GM12878 (cell line): ENCODE measurements at regions not wholly inside any gene's neighbourhood (a gene's known extent, or its start where the extent isn't known, plus 50 kb on each side); places are given as distances from the start of the nearest gene placed in this dataset.
A peak's percentile ranks its signal among the peaks of the same experiment; 100 is the strongest.

ENCODE experiments used
- ATAC-seq: fragments of 200-7000 bp; cut with Tn5 transposase; 3 replicates; pipeline ENCODE4 v1.9.1; 2020; ENCODE audit warnings: mild to moderate bottlenecking, moderate library complexity
- BruUV-seq: library from RNA; stranded (reverse); fragments of 400-500 nt; replicated peaks from 2 replicates; lab custom pipeline; 2021; lab: Mats Ljungman, UMichigan
- CTCF ChIA-PET: fragments of 300-600 bp; sonication (Branson Sonifier 250); formaldehyde crosslinking; extraction: SDS; loops from one replicate; lab custom pipeline; 2021; ENCODE audit warnings: inconsistent platforms; lab: Yijun Ruan, JAX
- POLR2A ChIA-PET: fragments of 350-600 bp; formaldehyde crosslinking; extraction: SDS; loops from one replicate; lab custom pipeline; 2021; ENCODE audit warnings: inconsistent platforms; lab: Charles Lee
- RAD21 ChIA-PET: fragments of 300-600 bp; sonication (Branson Sonifier 250); formaldehyde crosslinking; loops from one replicate; lab custom pipeline; 2023; ENCODE audit warnings: antibody characterized with exemption; ENCODE audit not compliant: unreplicated experiment; lab: Charles Lee
- SMC1A ChIA-PET: fragments of 300-600 bp; sonication (Branson Sonifier 250); formaldehyde crosslinking; loops from one replicate; lab custom pipeline; 2023; ENCODE audit not compliant: unreplicated experiment, uncharacterized antibody; lab: Charles Lee
- DNase-seq: peaks from one replicate; pipeline ENCODE4 v3.0.0-alpha.2; 2011; ENCODE audit warnings: low read depth, low spot score
- FAIRE-seq: peaks from 3 replicates; lab custom pipeline; 2011; peaks lifted over from hg19 to GRCh38; lab: Jason Lieb, UNC
- H2AFZ ChIP-seq: 2 replicates; pipeline ENCODE4 v1.6.0; 2011; ENCODE audit warnings: low read depth, low read length, control low read depth; ENCODE audit not compliant: control insufficient read depth
- H3K27ac ChIP-seq: 2 replicates; pipeline ENCODE4 v1.5.1; 2011; ENCODE audit warnings: control low read depth; ENCODE audit not compliant: control insufficient read depth, insufficient read depth
- H3K27me3 ChIP-seq, 2 experiments: replicated peaks in 1 of 2; 2 replicates each; pipeline versions ENCODE4 v1.6.0 to v1.6.1; 2011; ENCODE audit warnings: low read length in 1 of 2; ENCODE audit not compliant: control insufficient read depth in 2 of 2, insufficient read depth in 2 of 2
- H3K36me3 ChIP-seq, 2 experiments: 2 replicates each; pipeline ENCODE4 v1.5.1; 2011; ENCODE audit warnings: low read length in 1 of 2; ENCODE audit not compliant: control insufficient read depth in 2 of 2, insufficient read depth in 2 of 2
- H3K4me1 ChIP-seq: 2 replicates; pipeline ENCODE4 v1.6.1; 2011; ENCODE audit warnings: mild to moderate bottlenecking, low read length, moderate library complexity, mixed read lengths; ENCODE audit not compliant: control insufficient read depth, insufficient read depth
- H3K4me2 ChIP-seq: 2 replicates; pipeline ENCODE4 v1.6.0; 2011; ENCODE audit warnings: control low read depth; ENCODE audit not compliant: control insufficient read depth, insufficient read depth
- H3K4me3 ChIP-seq: fragments of 200-600 bp; sonication (generic); 2 replicates; pipeline ENCODE4 v1.5.1; 2016
- H3K79me2 ChIP-seq: 2 replicates; pipeline ENCODE4 v1.6.0; 2011; ENCODE audit warnings: low read length; ENCODE audit not compliant: control insufficient read depth, insufficient read depth
- H3K9ac ChIP-seq: 2 replicates; pipeline ENCODE4 v1.8.0; 2011; ENCODE audit warnings: low read length, control low read depth, mixed read lengths; ENCODE audit not compliant: control insufficient read depth, insufficient read depth
- H3K9me3 ChIP-seq: replicated peaks from 3 replicates; pipeline ENCODE4 v1.5.1; 2011; ENCODE audit warnings: mild to moderate bottlenecking, low read length; ENCODE audit not compliant: control insufficient read depth, insufficient read depth
- H4K20me1 ChIP-seq: 2 replicates; pipeline ENCODE4 v1.6.0; 2011; ENCODE audit not compliant: control insufficient read depth, insufficient read depth
- ATF7 ChIP-seq: fragments of 450-650 bp; IDR thresholded peaks from 2 replicates; pipeline ENCODE4 v1.6.1; 2016; ENCODE audit warnings: low read depth, mild to moderate bottlenecking
- BHLHE40 ChIP-seq, 2 experiments: fragments of 450-650 bp in 1 of 2; IDR thresholded peaks; 2 replicates each; pipeline ENCODE4 v1.6.1; 2011 to 2017; ENCODE audit warnings: low read depth in 2 of 2, borderline replicate concordance in 1 of 2, improper control_type of control experiment in 1 of 2, low read length in 1 of 2, mild to moderate bottlenecking in 1 of 2
- BRCA1 ChIP-seq: IDR thresholded peaks from 2 replicates; pipeline ENCODE4 v1.6.1; 2011; ENCODE audit warnings: low read depth, low read length, improper control_type of control experiment
- CREM ChIP-seq: IDR thresholded peaks from 2 replicates; pipeline ENCODE4 v1.6.1; 2014; ENCODE audit warnings: antibody characterized with exemption, low read depth
- DPF2 ChIP-seq: fragments of 450-650 bp; IDR thresholded peaks from 2 replicates; pipeline ENCODE4 v1.6.1; 2017; ENCODE audit warnings: mild to moderate bottlenecking
- EP300 ChIP-seq, 2 experiments: fragments of 150-350 bp in 1 of 2; IDR thresholded peaks; 2 replicates each; pipeline ENCODE4 v1.6.1; 2011 to 2012; ENCODE audit warnings: low read depth in 2 of 2, low read length in 2 of 2, borderline replicate concordance in 1 of 2, improper control_type of control experiment in 1 of 2, inconsistent platforms in 1 of 2; ENCODE audit not compliant: control insufficient read depth in 1 of 2
- GATAD2B ChIP-seq: fragments of 450-650 bp; conservative IDR thresholded peaks from 2 replicates; pipeline ENCODE4 v1.6.1; 2017; ENCODE audit warnings: low read depth, mild to moderate bottlenecking, moderate library complexity
- HDGF ChIP-seq: fragments of 450-650 bp; IDR thresholded peaks from 2 replicates; pipeline ENCODE4 v1.6.1; 2016; ENCODE audit warnings: antibody characterized with exemption
- IKZF1 ChIP-seq: fragments of 450-650 bp; conservative IDR thresholded peaks from 2 replicates; pipeline ENCODE4 v1.6.1; 2017; ENCODE audit warnings: antibody characterized with exemption, mild to moderate bottlenecking
- IKZF2 ChIP-seq, 2 experiments: fragments of 450-650 bp; IDR thresholded peaks; 2 replicates each; pipeline ENCODE4 v1.6.1; 2017; ENCODE audit warnings: mild to moderate bottlenecking in 2 of 2, moderate library complexity in 2 of 2
- MTA2 ChIP-seq: fragments of 450-650 bp; IDR thresholded peaks from 2 replicates; pipeline ENCODE4 v1.6.1; 2016; ENCODE audit warnings: low read depth, mild to moderate bottlenecking, moderate library complexity
- NBN ChIP-seq: fragments of 450-650 bp; IDR thresholded peaks from 2 replicates; pipeline ENCODE4 v1.6.1; 2016
- PAX5 ChIP-seq: IDR thresholded peaks from 2 replicates; pipeline ENCODE4 v1.6.1; 2011; ENCODE audit warnings: low read depth, low read length, borderline replicate concordance
- POLR2AphosphoS2 ChIP-seq: IDR thresholded peaks from 2 replicates; pipeline ENCODE4 v1.6.1; 2011; ENCODE audit warnings: low read depth, mild to moderate bottlenecking, low read length, improper control_type of control experiment, moderate library complexity
- POU2F2 ChIP-seq: IDR thresholded peaks from 3 replicates; pipeline ENCODE4 v1.6.1; 2011; ENCODE audit warnings: low read depth, mild to moderate bottlenecking, low read length, borderline replicate concordance
- RB1 ChIP-seq: fragments of 450-650 bp; formaldehyde crosslinking; IDR thresholded peaks from 2 replicates; pipeline ENCODE4 v1.6.1; 2017; ENCODE audit warnings: mild to moderate bottlenecking, borderline replicate concordance
- RUNX3 ChIP-seq: IDR thresholded peaks from 2 replicates; pipeline ENCODE4 v1.6.1; 2012; ENCODE audit warnings: low read length, inconsistent platforms
- TCF3 ChIP-seq: IDR thresholded peaks from 2 replicates; pipeline ENCODE4 v1.6.1; 2012; ENCODE audit warnings: low read depth, mild to moderate bottlenecking, low read length, borderline replicate concordance; ENCODE audit not compliant: insufficient read depth
- YY1 ChIP-seq: IDR thresholded peaks from 2 replicates; pipeline ENCODE4 v1.6.1; 2011; ENCODE audit warnings: low read depth, mild to moderate bottlenecking, low read length
- ZNF274 ChIP-seq: IDR thresholded peaks from one replicate; pipeline ENCODE4 v1.8.0; 2011; ENCODE audit not compliant: insufficient read length, insufficient read depth
- WGBS: methylation state at CpG from one replicate; pipeline ENCODE4 v1.1.6; 2016; ENCODE audit warnings: low lambda C conversion rate; ENCODE audit not compliant: insufficient replicate concordance, insufficient coverage; ENCODE audit errors: missing lambda C conversion rate; 5-methylcytosine and 5-hydroxymethylcytosine counted together
- in situ Hi-C: fragments of 300-500 bp; cut with MboI; formaldehyde crosslinking; loops from 9 replicates; pipeline ENCODE4 v1.14.3; 2018; ENCODE audit warnings: mixed read lengths
- intact Hi-C: fragments of 100-400 bp; cut with micrococcal nuclease; formaldehyde crosslinking; loops from one replicate; pipeline ENCODE4 v1.14.2; 2022; ENCODE audit not compliant: unreplicated experiment
- TF ChIP-seq, protein P1 (sequence below): IDR thresholded peaks from 2 replicates; pipeline ENCODE4 v1.6.1; 2012; ENCODE audit warnings: low read length, inconsistent platforms
- TF ChIP-seq, protein P2 (sequence below): fragments of 450-650 bp; IDR thresholded peaks from 2 replicates; pipeline ENCODE4 v1.6.1; 2016; ENCODE audit warnings: mild to moderate bottlenecking

DNA sequence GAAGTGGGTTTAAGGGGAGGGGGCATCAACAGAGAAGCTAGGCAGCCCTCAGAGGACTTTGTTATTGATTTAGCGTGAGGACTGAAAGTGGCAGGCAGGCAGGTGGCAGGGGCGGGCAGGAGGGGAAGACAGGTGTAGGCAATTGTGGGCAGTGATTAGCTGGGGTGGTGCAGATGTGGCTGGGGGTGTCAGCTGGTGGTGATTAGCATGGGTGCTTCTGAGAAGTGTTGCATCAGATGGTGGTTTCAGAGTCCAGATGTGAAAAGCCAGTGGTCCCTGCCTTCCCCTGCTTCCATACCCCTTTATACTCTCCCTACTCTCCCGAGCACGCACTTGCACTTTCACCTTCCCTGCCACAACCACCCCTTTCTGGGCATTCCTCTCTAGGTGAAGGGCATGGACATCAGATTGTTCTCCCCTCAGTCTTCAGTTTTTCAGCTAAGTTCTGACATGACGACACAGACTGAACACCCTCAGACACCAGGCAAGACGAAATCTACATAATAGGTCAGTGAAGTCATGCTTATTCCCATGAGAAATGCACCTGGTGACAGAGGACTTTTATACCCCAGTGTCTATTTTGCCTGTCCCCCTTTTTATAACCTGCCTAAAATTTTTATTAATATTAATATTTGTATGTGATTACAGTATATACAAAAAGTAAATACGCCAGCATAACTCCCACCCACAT lies 435.7 kb upstream of the CADM1 start:
- SMC1A ChIA-PET, result interaction anchor here (0.5 to 9.0 kb wide), 15 partner anchors 9 to 134 kb away, joined by 3 to 94 read pairs (median 5); no protein-coding TSS in a partner anchor
- intact Hi-C loops (no loop called here), in situ Hi-C loops (no loop called here)
- H3K4me2 ChIP-seq, result no peak overlapping the region
- RAD21 ChIA-PET, result interaction anchor here (1.6 to 6.0 kb wide), 3 partner anchors 13 to 134 kb away, joined by 4 to 94 read pairs (median 13); no protein-coding TSS in a partner anchor
- CTCF ChIA-PET, result interaction anchor here (0.9 to 4.5 kb wide), 8 partner anchors 10 to 140 kb away, joined by 3 to 22 read pairs (median 6); no protein-coding TSS in a partner anchor
- no peak for FAIRE-seq
- BruUV-seq, result no TSS peak
- no peak overlapping the region for H3K9ac ChIP-seq
- POLR2A ChIA-PET, result interaction anchor here (2.0 kb wide), 1 partner anchor 10 kb away, joined by 28 read pairs; no protein-coding TSS in a partner anchor
- no peaks in the 10 kb centered on the region for H3K27me3 ChIP-seq
- H4K20me1 ChIP-seq, result no peaks in the 10 kb centered on the region
- H3K27ac ChIP-seq, result no peak overlapping the region
- no peaks in the 10 kb centered on the region for H3K36me3 ChIP-seq
- no peak overlapping the region for H3K4me3 ChIP-seq
- peak; percentile 91 for ATAC-seq
- 20% methylated on average over 7 of the region's 7 CpGs for WGBS
- peaks cover 7% of the 10 kb centered on the region for H3K4me1 ChIP-seq
- H2AFZ ChIP-seq, result no peak overlapping the region
- no peaks in the 10 kb centered on the region; the same call in 2 of the 3 replicates for H3K9me3 ChIP-seq
- DNase-seq, result no peak
- H3K79me2 ChIP-seq, result no peaks in the 10 kb centered on the region
- peak; percentile 61 for TF ChIP-seq RUNX3
- no peak for TF ChIP-seq POU2F2
- TF ChIP-seq ZNF274, result no peak
- TF ChIP-seq RB1, result no peak
- TF ChIP-seq EP300 (IDR thresholded peaks at IDR 0.05; ENCODE audit: borderline replicate concordance in 1 of 2, control insufficient read depth in 1 of 2, low read depth in 2 of 2, low read length in 2 of 2), result peak; percentile 17 to 31; a peak in 1 of 4 replicates
- TF ChIP-seq, protein P1, sequence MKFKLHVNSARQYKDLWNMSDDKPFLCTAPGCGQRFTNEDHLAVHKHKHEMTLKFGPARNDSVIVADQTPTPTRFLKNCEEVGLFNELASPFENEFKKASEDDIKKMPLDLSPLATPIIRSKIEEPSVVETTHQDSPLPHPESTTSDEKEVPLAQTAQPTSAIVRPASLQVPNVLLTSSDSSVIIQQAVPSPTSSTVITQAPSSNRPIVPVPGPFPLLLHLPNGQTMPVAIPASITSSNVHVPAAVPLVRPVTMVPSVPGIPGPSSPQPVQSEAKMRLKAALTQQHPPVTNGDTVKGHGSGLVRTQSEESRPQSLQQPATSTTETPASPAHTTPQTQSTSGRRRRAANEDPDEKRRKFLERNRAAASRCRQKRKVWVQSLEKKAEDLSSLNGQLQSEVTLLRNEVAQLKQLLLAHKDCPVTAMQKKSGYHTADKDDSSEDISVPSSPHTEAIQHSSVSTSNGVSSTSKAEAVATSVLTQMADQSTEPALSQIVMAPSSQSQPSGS, result no peak
- TF ChIP-seq DPF2, result peak; percentile 76
- TF ChIP-seq BRCA1, result no peak
- peak; percentile 49; the same call in 1 of the 2 replicates for TF ChIP-seq NBN
- peak; percentile 64 to 65; a peak in 3 of 4 replicates for TF ChIP-seq IKZF2 (IDR thresholded peaks at IDR 0.05)
- no peak for TF ChIP-seq POLR2AphosphoS2
- no peak for TF ChIP-seq CREM
- peak; percentile 80; the same call in 1 of the 2 replicates for TF ChIP-seq MTA2
- 0 out of 2 replicates have a peak, but pooled peaks have one; percentile 47 for TF ChIP-seq HDGF
- TF ChIP-seq PAX5, result peak; percentile 53; the same call in 1 of the 2 replicates
- peak; percentile 74 for TF ChIP-seq IKZF1
- peak in 1 of 2 experiments; percentile 58; a peak in 2 of 4 replicates for TF ChIP-seq BHLHE40 (IDR thresholded peaks at IDR 0.05; ENCODE audit: borderline replicate concordance in 1 of 2, low read depth in 2 of 2, low read length in 1 of 2)
- TF ChIP-seq GATAD2B, result 0 out of 2 replicates have a peak, but pooled peaks have one; percentile 43
- TF ChIP-seq YY1, result no peak
- peak; percentile 83 for TF ChIP-seq TCF3
- TF ChIP-seq ATF7, result peak; percentile 47
- TF ChIP-seq, protein P2, sequence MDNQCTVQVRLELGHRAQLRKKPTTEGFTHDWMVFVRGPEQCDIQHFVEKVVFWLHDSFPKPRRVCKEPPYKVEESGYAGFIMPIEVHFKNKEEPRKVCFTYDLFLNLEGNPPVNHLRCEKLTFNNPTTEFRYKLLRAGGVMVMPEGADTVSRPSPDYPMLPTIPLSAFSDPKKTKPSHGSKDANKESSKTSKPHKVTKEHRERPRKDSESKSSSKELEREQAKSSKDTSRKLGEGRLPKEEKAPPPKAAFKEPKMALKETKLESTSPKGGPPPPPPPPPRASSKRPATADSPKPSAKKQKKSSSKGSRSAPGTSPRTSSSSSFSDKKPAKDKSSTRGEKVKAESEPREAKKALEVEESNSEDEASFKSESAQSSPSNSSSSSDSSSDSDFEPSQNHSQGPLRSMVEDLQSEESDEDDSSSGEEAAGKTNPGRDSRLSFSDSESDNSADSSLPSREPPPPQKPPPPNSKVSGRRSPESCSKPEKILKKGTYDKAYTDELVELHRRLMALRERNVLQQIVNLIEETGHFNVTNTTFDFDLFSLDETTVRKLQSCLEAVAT, result 0 out of 2 replicates have a peak, but pooled peaks have one; percentile 26
